ENCODE measurements at regions not wholly inside any gene's neighbourhood (a gene's known extent, or its start where the extent isn't known, plus 50 kb on each side); places are given as distances from the start of the nearest gene placed in this dataset.

GRCh38 chr2:100662866-100663265, 100.1 kb downstream of the PDCL3 start:
- no peak for DNase-seq

GRCh38 chr2:100664021-100664755, 101.4 kb downstream of the PDCL3 start:
- DNase-seq: no peak

GRCh38 chr2:100664756-100665101, 101.9 kb downstream of the PDCL3 start:
- no peak for DNase-seq

GRCh38 chr2:100666996-100667395, 104.2 kb downstream of the PDCL3 start:
- no peak for DNase-seq

GRCh38 chr2:100667801-100668200, 105.0 kb downstream of the PDCL3 start:
- no peak for DNase-seq

GRCh38 chr2:100670232-100670631, 107.4 kb downstream of the PDCL3 start:
- DNase-seq: no peak

- no peak for DNase-seq
Measured at GRCh38 chr2:100673115-100673514, 110.3 kb downstream of the PDCL3 start.

- no peak for DNase-seq
Measured at GRCh38 chr2:100673691-100674485, 111.1 kb downstream of the PDCL3 start.

DNA sequence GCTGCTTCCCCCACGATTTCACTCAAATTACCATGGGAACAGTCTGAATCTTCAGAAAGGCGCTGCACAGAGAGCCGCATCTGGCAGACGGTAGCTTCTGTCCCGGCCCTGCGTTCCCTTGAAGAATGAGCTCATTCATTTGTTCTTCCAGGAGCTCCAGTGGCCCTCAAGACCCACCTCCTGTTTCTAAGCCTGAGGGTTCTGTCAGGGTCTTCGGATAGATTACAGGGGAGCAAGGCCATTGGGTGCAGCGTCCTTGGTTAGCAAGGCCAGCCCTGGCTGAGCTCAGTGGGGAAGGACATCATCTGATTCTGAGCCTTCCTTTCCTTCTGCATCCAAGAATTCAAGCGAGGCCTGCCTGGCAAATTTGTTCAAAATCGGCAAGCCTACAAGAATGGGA, 111.9 kb downstream of the PDCL3 start:
- no peak for DNase-seq

- no peak for DNase-seq
Measured at GRCh38 chr2:100675373-100675772, 112.6 kb downstream of the PDCL3 start.

GRCh38 chr2:100675855-100676254, 113.1 kb downstream of the PDCL3 start:
- DNase-seq: no peak

DNA sequence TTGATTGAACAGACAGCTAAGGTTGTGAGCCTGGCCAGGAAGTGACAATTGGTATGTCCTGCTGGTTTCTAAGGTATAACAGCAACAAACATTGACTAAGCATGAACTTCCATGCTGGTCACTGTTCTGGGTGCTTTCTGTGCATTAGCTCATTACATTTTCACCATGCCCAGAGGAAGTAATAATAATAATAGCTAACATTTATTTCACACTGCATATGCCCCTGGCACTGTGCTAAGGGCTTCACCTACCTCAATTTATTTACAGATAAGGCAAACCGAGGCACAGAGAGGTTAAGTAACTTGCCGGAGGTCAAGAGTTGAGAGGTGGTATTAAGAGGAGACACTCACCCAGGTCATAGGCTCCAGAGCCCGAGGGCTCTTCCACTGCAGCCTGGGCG, 113.6 kb downstream of the PDCL3 start:
- DNase-seq: no peak

DNA sequence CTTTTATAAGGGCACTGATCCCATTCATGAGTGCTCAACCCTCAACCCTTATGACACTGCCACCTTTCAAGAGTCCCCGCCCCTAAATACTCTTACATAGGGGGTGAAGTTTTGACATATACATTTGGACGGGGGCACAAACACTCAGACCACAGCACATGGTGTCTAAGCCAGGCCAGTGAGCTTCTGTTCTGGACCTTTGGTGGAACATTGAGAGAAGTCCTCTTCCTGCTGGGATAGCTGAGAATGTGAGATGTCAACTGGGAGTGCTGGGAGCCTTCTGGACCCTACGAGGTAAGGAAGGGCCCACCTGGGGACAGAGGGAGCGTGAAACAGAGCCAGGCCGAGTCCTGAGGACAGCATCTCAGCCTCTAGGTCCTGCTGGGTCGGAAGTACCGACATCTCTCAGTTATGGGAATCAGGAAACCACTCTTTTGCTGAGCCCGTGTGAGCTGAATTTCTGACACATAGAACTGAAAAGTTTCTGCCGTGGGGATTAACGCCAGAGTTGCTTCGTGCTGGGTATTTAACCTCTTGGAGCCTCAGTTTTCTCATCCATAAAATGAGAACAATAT, 114.9 kb downstream of the PDCL3 start:
- no peak for DNase-seq

- DNase-seq: no peak
Measured at GRCh38 chr2:100679211-100679610, 116.4 kb downstream of the PDCL3 start.

- DNase-seq: no peak
Measured at GRCh38 chr2:100682536-100682935, 119.7 kb downstream of the PDCL3 start.

GRCh38 chr2:100683231-100683630, 120.4 kb downstream of the PDCL3 start:
- no peak for DNase-seq

DNA sequence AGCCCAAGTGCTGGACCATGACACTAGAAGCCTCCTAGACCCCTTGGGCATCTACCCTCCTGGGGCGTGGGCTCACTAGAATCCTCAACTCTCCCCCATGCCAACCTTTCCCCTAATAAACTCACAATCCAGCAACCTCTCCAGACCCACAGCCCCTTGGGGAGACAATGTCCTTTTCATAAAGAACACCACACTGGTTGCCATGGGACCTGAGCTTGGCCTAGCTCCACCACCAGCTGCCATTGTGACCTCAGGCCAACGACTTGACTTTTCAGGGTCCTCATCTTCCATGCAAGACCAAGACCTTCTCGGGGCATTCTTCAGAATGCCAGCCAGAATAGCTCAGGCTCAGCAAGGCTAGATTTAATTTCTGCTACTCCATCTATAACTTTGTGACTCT, 128.1 kb upstream of the NPAS2 start:
- no peak for DNase-seq

DNA sequence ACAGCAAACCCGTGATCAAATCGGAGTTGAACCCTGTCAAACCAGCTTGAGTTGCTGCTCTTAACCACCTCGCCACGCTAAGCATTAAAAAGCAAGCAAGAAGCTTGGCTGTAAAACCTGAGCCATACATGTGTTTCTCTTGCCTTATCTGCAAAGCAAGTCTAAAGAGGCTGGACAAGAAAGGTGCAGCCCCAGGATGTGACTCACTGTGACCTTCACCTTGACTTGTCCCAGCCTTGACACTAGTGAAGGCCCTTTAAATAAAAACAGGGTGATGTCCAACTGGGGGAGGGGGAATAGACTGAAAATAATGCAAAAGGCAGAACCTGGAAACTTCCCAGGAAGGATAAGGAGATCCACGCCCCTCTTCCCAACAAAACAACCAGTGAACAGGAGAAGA, 127.6 kb upstream of the NPAS2 start:
- no peak for DNase-seq

DNA sequence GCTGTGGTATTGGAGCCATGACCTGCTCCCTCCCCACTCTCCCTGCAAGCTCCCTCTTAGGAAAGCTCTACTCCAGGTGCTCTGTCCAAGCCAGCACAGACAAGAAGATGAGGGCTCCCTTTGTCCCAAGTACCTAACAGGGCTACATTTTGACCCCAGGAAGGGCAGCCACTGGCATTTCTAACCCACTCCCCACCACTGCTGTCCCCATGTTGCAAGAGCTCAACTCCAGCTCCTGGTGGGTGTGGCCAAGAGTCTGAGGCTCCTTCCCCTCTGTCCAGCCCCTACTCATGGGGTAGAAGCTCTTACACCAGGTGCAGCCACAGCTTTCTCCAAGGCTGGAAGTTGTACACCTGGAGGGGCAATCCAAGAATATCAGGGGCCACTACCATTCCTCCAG, 127.0 kb upstream of the NPAS2 start:
- DNase-seq: no peak

DNA sequence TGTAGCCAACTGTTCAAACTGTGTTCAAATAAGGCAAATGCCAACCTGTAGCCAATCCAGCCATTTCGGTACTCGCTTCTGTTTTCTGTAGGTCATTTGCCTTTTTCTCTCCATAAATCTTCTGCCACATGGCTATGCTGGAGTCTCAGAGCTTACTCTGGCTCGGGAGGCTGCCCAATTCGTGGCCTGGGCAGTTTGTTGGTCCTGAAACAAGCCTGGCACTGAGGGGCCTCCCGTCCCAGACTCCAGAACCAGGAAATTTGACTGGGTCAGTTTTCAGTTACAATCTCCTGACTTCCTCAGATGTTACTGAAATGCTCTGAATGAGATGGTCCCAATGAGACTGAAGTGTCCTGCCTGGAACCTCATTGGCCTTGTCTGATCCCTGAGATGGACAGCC, 120.8 kb upstream of the NPAS2 start:
- DNase-seq: no peak

DNA sequence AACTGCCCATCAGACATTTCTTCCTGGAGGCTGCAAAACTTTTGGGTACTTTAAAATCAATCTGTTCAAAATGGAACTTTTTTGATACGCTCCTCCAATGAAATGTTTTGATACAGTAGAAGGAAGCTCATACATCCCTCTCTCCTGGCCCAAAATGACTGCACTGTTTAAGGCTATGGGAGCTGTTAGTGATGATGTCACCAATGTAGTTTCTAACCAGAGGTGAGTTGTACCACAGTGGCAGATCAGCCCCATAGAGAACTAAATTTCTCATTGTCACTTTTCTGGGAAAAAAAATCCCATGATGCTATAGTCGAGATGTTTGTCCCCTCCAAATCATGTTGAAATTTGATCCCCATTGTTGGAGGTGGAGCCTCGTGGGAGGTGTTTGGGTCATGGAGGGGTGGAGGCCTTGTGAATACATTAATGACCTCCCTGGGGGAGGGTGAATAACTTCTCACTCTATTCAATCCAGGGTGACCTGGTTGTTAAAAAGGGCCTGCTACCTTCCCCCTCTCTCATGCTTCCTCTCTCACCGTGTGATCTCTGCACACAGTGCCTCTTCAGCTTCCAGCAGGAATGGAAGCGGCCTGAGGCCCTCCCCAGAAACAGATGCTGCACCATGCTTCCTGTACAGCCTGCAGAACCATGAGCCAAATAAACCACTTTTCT, 117.4 kb upstream of the NPAS2 start:
- no peak for DNase-seq

DNA sequence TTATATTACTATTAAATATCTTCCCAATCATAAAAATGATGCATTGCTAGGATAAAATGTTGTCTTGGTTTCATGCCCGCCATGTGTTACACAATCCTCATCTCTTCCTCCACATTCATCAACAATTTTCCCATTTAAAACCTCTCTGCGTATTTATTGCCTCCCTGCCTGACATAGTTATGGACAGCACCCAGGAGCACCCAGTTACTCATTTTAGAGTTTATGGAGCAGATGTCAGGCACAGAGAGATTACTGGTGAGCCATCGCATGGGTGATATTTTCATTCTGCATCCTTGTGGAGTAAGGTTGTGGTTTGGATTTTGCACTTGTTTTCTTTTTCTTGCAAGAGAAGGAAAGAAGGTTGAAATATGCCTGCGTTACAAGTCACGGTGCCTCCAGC, 116.7 kb upstream of the NPAS2 start:
- no peak for DNase-seq

GRCh38 chr2:100703739-100704138, 116.2 kb upstream of the NPAS2 start:
- no peak for DNase-seq

DNA sequence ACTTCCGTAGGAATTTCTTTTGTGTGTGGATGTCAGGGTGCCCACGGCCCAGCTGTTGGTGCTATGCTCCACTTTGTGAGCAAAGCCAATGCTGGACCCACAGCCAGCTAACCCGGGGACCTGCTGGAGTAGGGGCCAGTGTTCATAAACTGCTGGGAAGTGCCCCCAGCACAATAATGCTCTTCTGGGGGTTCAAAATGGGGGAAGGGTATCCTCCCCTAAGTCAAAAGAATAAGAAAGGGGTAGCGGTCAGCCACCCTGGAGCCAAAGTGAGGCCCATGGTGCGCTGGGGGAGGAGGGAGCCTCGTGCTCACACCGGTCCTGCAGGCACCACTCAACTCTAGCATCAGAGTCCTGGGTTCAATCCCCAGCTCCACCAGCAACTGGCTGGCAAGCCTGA, 115.8 kb upstream of the NPAS2 start:
- no peak for DNase-seq

All from Kasumi-1 (cell line).